PC-9 (cell line): ENCODE measurements at regions not wholly inside any gene's neighbourhood (a gene's known extent, or its start where the extent isn't known, plus 50 kb on each side); places are given as distances from the start of the nearest gene placed in this dataset.

ENCODE experiments used
- BruUV-seq: library from RNA; stranded (reverse); fragments of 400-500 nt; replicated peaks from 2 replicates; lab custom pipeline; 2021; lab: Mats Ljungman, UMichigan
- CTCF ChIA-PET: fragments of 300-600 bp; sonication (Branson Sonifier 250); formaldehyde crosslinking; loops from one replicate; lab custom pipeline; 2022; ENCODE audit warnings: antibody characterized with exemption; lab: Charles Lee
- POLR2A ChIA-PET: fragments of 300-600 bp; sonication (Branson Sonifier 250); formaldehyde crosslinking; loops from one replicate; lab custom pipeline; 2022; ENCODE audit warnings: antibody characterized with exemption; ENCODE audit not compliant: unreplicated experiment; lab: Charles Lee
- DNase-seq, 2 experiments: peaks; one replicate each; pipeline versions ENCODE4 v3.0.0 to v3.0.0-alpha.2; 2015 to 2022; ENCODE audit warnings: mixed read lengths in 1 of 2
- H2AFZ ChIP-seq: fragments of 200-600 bp; sonication (generic); 2 replicates; pipeline ENCODE4 v1.8.1; 2017; ENCODE audit warnings: antibody characterized with exemption
- H3F3A ChIP-seq: fragments of 200-600 bp; sonication (generic); 2 replicates; pipeline ENCODE4 v1.8.1; 2017; ENCODE audit warnings: antibody characterized with exemption, mild to moderate bottlenecking, low read depth; ENCODE audit not compliant: insufficient read depth
- H3K27ac ChIP-seq: fragments of 200-600 bp; sonication (generic); 2 replicates; pipeline ENCODE4 v1.6.1; 2016; ENCODE audit warnings: mixed run types
- H3K27me3 ChIP-seq: fragments of 200-600 bp; sonication (generic); 2 replicates; pipeline ENCODE4 v1.6.1; 2016; ENCODE audit warnings: low read depth, mixed run types; ENCODE audit not compliant: insufficient read depth
- H3K36me3 ChIP-seq: fragments of 200-600 bp; sonication (generic); 2 replicates; pipeline ENCODE4 v1.6.1; 2016; ENCODE audit warnings: low read depth, mixed run types
- H3K4me1 ChIP-seq: fragments of 200-600 bp; sonication (generic); replicated peaks from 2 replicates; pipeline ENCODE4 v1.6.1; 2016; ENCODE audit warnings: mixed run types; ENCODE audit not compliant: insufficient read depth
- H3K4me2 ChIP-seq: fragments of 200-600 bp; sonication (generic); 2 replicates; pipeline ENCODE4 v1.6.1; 2017; ENCODE audit warnings: mixed run types
- H3K4me3 ChIP-seq: fragments of 200-600 bp; sonication (generic); 2 replicates; pipeline ENCODE4 v1.6.1; 2016; ENCODE audit warnings: mixed run types
- H3K79me2 ChIP-seq: fragments of 200-600 bp; sonication (generic); 2 replicates; pipeline ENCODE4 v1.6.1; 2017; ENCODE audit warnings: low read depth, mixed run types
- H3K9me2 ChIP-seq: fragments of 200-600 bp; sonication (generic); 2 replicates; pipeline ENCODE4 v1.8.1; 2017; ENCODE audit warnings: mild to moderate bottlenecking; ENCODE audit not compliant: insufficient read depth
- H3K9me3 ChIP-seq: fragments of 200-600 bp; sonication (generic); 2 replicates; pipeline ENCODE4 v1.8.1; 2016; ENCODE audit warnings: low read depth; ENCODE audit not compliant: insufficient read depth
- H4K20me1 ChIP-seq: fragments of 200-600 bp; sonication (generic); 2 replicates; pipeline ENCODE4 v1.8.1; 2017; ENCODE audit not compliant: insufficient read depth
- CTCF ChIP-seq: fragments of 200-600 bp; sonication (generic); conservative IDR thresholded peaks from 2 replicates; pipeline ENCODE4 v1.6.1; 2017; ENCODE audit warnings: mixed run types, antibody characterized with exemption, mild to moderate bottlenecking, moderate library complexity
- EZH2 ChIP-seq: fragments of 200-600 bp; sonication (generic); IDR thresholded peaks from 2 replicates; pipeline ENCODE4 v1.8.0; 2017; ENCODE audit warnings: antibody characterized with exemption, low read depth
- intact Hi-C: fragments of 100-400 bp; cut with micrococcal nuclease; formaldehyde crosslinking; loops from one replicate; pipeline ENCODE4 v1.10.0; 2022; ENCODE audit not compliant: unreplicated experiment

- TF ChIP-seq CTCF (no peak), EZH2 (no peak)
- CTCF ChIA-PET, result no interaction called here
- no peaks in the 10 kb centered on the region for H3K79me2 ChIP-seq
- POLR2A ChIA-PET, result no interaction called here
- H3F3A ChIP-seq, result no peaks in the 10 kb centered on the region
- no peak overlapping the region for H3K4me2 ChIP-seq
- H3K27ac ChIP-seq, result no peak overlapping the region
- H4K20me1 ChIP-seq, result no peaks in the 10 kb centered on the region
- H3K9me2 ChIP-seq, result no peaks in the 10 kb centered on the region
- DNase-seq, result no peak
- intact Hi-C loops, result no loop called here
- H3K36me3 ChIP-seq, result no peaks in the 10 kb centered on the region
- no peaks in the 10 kb centered on the region for H3K4me1 ChIP-seq
- H3K4me3 ChIP-seq, result no peak overlapping the region
- H2AFZ ChIP-seq, result no peak overlapping the region
- no peaks in the 10 kb centered on the region for H3K9me3 ChIP-seq
- no TSS peak for BruUV-seq
- H3K27me3 ChIP-seq, result no peaks in the 10 kb centered on the region
These were observed 1677.3 kb upstream of the TENM3 start for GRCh38 chr4:180565856-180566431.

DNA sequence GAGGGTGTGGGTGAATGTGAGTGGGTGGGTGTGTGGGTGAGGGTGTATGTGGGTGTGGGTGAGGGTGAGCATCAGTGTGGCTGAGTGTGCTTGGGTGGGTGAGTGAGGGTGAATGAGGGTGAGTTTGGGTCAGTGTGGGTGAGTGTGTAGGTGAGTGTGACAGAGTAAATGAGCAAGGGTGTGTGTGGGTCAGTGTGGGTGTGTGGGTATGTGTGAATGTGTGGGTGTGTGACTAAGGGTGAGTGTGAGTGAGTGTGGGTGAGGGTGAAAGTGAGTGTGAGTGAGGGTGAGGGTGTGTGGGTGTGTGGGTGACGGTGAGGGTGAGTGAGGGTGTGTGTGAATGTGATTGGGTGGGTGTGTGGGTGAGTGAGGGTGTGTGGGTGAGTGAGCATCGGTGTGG, 1676.7 kb upstream of the TENM3 start:
- Histone ChIP-seq H3K27ac (no peak overlapping the region), H3K4me3 (no peak overlapping the region), H3K9me2 (no peaks in the 10 kb centered on the region), H3K36me3 (no peaks in the 10 kb centered on the region), H3K9me3 (no peaks in the 10 kb centered on the region), H2AFZ (no peak overlapping the region), H3K4me2 (no peak overlapping the region), H3K27me3 (no peaks in the 10 kb centered on the region), H3F3A (no peaks in the 10 kb centered on the region), H3K4me1 (no peaks in the 10 kb centered on the region), H3K79me2 (no peaks in the 10 kb centered on the region), H4K20me1 (no peaks in the 10 kb centered on the region)
- no peak for DNase-seq
- ChIA-PET POLR2A (no interaction called here), CTCF (no interaction called here)
- no peak for TF ChIP-seq CTCF
- TF ChIP-seq EZH2, result no peak
- intact Hi-C loops, result no loop called here
- no TSS peak for BruUV-seq

GRCh38 chr4:180567080-180567479, 1676.1 kb upstream of the TENM3 start:
- H4K20me1 ChIP-seq, result no peaks in the 10 kb centered on the region
- no peaks in the 10 kb centered on the region for H3K36me3 ChIP-seq
- TF ChIP-seq EZH2, result no peak
- no peak for TF ChIP-seq CTCF
- no peaks in the 10 kb centered on the region for H3K27me3 ChIP-seq
- CTCF ChIA-PET, result no interaction called here
- H3K9me3 ChIP-seq, result no peaks in the 10 kb centered on the region
- no peak overlapping the region for H2AFZ ChIP-seq
- DNase-seq, result no peak
- H3K4me2 ChIP-seq, result no peak overlapping the region
- H3K9me2 ChIP-seq, result no peaks in the 10 kb centered on the region
- H3K79me2 ChIP-seq, result no peaks in the 10 kb centered on the region
- no peak overlapping the region for H3K4me3 ChIP-seq
- H3K27ac ChIP-seq, result no peak overlapping the region
- POLR2A ChIA-PET, result no interaction called here
- H3K4me1 ChIP-seq, result no peaks in the 10 kb centered on the region
- no peaks in the 10 kb centered on the region for H3F3A ChIP-seq
- intact Hi-C loops, result no loop called here
- no TSS peak for BruUV-seq
